Cardiac fibroblast (primary cell): ENCODE measurements at regions not wholly inside any gene's neighbourhood (a gene's known extent, or its start where the extent isn't known, plus 50 kb on each side); places are given as distances from the start of the nearest gene placed in this dataset.

Source experiments
- DNase-seq, 2 donors: peaks; one replicate each; pipeline versions ENCODE4 v3.0.0 to v3.0.0-alpha.2; 2010; ENCODE audit warnings: low read depth in 2 of 2
- H3K4me3 ChIP-seq, 2 donors: replicated peaks in 1 of 2; 1 replicate in 1 of 2; 2 replicates in 1 of 2; pipeline ENCODE4 v1.5.1; 2011; ENCODE audit warnings: low read depth in 2 of 2, low read length in 2 of 2, mild to moderate bottlenecking in 2 of 2, moderate library complexity in 1 of 2
- TF ChIP-seq, protein P1 (sequence below): IDR thresholded peaks from one replicate; pipeline ENCODE4 v1.5.1; 2011; ENCODE audit warnings: low read depth, mild to moderate bottlenecking, low read length, inconsistent platforms

DNA sequence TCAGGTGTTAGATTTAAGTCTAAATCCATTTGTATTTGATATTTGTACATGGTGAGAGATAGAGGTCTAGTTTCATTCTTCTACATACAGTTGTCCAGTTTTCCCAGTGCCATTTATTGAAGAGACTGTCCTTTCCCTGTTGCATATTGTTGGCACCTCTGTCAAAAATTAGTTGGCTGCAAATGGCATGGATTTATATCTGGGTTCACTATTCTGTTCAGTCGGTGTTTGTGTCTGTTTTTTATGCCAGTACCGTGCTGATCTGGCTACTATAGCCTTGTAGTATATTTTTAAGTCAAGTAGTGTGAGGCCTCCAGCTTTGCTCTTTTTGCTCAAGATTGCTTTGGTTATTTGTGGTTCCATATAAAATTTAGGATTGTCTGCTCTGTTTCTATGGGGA lies 176.2 kb upstream of the DMRT1 start:
- no peak for DNase-seq
- no peak overlapping the region for H3K4me3 ChIP-seq

DNA sequence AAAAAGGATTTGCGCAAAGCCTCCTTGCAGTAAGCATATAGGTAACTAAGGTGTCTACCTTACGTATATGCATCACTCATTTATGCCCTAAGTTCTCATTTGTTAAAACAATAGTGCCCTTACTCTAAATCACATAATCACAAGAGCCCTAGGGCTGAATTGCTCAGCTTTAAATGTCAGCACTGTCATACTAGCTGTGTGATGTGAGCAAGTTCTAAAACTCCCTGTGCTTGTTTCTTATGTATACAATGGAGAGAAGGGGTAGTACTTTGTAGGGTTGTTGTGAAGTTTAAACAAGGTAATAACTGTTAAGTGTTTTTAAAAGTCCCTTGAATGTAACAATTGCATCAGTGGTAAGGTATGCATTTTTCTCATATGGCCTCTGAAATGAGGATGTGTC lies 169.5 kb upstream of the DMRT1 start:
- TF ChIP-seq, protein P1, sequence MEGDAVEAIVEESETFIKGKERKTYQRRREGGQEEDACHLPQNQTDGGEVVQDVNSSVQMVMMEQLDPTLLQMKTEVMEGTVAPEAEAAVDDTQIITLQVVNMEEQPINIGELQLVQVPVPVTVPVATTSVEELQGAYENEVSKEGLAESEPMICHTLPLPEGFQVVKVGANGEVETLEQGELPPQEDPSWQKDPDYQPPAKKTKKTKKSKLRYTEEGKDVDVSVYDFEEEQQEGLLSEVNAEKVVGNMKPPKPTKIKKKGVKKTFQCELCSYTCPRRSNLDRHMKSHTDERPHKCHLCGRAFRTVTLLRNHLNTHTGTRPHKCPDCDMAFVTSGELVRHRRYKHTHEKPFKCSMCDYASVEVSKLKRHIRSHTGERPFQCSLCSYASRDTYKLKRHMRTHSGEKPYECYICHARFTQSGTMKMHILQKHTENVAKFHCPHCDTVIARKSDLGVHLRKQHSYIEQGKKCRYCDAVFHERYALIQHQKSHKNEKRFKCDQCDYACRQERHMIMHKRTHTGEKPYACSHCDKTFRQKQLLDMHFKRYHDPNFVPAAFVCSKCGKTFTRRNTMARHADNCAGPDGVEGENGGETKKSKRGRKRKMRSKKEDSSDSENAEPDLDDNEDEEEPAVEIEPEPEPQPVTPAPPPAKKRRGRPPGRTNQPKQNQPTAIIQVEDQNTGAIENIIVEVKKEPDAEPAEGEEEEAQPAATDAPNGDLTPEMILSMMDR: no peak
- H3K4me3 ChIP-seq: no peak overlapping the region
- no peak for DNase-seq

More for the DNA sequence above, 176.2 kb upstream of the DMRT1 start:
- TF ChIP-seq, protein P1: no peak

DNA sequence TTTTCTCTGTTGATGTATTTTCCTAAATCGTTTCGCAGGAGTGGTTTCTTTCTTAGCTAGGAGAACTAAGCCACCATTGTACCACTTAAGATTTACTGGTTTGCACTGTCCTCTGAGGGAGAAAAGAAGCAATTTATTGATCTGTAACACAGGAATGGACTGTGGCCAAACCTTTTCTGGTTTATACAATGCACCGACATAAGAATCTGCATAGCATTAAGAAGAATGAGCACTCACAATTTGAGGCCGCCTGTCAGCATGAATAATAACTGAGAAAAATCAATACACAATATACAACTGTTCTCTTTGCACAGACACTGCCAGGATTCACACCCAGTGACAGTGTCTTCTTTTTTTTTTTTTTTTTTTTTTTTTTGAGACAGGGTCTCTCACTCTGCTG lies 168.6 kb upstream of the DMRT1 start:
- H3K4me3 ChIP-seq: no peak overlapping the region
- TF ChIP-seq, protein P1: no peak
- no peak for DNase-seq

DNA sequence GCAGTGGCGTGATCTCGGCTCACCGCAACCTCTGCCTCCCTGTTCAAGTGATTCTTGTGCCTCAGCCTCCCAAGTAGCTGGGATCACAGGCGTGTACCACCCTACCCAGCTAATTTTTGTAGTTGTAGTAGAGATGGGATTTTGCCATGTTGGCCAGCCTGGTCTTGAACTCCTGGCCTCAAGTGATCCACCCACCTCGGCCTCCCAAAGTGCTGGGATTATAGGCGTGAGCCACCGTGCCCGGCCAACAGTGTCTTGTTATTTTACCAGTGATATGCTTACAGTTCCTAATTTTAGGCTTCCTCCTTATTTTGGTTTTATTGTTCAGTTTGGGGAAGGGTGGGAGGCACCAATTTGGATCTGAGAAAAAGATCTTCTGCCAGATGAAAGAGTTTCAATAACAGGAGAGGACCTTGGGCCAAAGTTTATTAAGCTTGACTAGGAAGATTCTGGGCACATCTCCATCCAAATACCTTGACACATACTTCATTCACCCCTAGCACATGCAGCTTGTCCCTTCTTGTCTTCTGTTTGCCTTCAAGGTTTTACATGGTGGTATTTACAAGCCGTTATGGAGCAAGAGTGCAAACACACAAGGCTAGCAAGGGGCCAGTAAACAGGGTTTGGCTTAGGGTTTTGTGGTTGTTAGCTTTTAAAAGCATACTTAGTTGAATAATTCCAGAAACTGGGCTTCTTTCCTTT lies 168.1 kb upstream of the DMRT1 start:
- no peak overlapping the region for H3K4me3 ChIP-seq
- TF ChIP-seq, protein P1: no peak
- DNase-seq: no peak

DNA sequence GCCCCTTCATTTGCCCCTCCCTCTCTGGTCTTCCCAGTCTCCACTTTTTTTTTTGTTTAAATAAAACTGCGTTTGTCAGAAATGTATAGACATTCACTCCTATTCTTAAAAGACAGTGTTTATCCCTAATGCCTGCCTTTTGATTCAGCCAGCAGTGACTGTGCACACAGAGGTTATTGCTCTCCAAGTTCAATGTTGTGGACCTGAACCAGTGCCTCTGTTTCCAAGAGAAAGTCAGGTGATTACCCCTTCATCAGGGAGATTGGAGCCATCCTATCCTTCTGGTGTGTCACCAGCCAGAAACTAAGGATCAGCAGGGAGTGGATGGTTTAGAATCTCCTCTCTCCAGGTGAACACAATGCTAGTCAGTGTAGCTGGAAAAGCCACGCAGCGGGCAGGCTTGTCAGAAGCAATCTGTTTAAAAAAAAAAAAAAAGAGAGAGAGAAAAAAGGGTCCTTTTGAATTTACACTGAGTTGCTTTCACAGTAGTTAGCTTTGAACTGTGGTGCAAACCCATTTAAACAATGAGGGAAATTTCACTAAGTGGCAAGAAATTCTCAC lies 167.5 kb upstream of the DMRT1 start:
- H3K4me3 ChIP-seq: no peak overlapping the region
- TF ChIP-seq, protein P1: no peak
- DNase-seq: no peak

DNA sequence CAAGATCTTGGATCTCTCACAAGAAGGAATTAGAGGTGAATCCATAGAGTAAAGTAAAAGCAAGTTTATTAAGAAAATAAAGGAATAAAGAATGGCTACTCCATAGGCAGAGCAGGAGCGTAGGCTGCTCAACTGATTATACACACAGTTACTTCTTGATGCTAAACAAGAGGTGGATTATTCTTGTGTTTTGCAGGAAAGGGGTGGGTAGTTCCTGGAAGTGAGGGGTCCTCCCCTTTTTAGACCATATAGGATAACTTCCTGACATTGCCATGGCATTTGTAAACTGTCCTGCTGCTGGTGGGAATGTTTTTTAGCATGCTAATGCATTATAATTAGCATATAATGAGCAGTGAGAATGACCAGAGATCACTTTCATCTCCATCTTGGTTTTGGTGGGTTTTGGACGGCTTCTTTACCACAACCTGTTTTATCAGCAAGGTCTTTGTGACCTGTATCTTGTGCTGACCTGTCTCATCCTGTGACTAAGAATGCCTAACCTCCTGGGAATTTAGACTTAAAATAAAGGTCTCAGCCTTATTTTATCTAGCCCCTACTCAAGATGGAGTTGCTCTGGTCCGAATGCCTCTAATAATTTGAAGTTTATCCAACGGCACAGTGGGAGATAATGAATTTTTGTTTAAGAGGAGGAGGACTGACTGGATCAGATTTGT lies 165.7 kb upstream of the DMRT1 start:
- DNase-seq: no peak
- no peak overlapping the region for H3K4me3 ChIP-seq
- TF ChIP-seq, protein P1: no peak
